ENCODE measurements at regions not wholly inside any gene's neighbourhood (a gene's known extent, or its start where the extent isn't known, plus 50 kb on each side); places are given as distances from the start of the nearest gene placed in this dataset.

DNA sequence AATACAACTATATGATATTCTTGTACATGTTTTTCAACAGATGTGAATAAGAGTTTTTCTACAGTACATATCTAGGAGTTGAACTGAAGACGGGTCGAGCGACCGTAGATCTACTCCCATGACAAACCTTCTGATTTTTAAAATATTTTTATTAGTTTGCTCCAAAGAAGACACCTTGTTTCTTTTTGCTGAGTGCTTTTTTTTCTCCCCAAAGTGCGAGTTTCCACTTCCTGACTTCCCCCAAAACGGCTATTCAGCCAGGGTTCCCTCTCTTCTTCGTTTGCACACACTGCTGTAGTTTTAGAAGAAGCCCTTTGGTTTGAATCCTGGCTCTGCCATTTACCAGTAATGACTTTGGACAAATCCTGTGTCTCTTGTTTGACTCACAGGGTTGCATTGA lies 241.7 kb upstream of the MAF start:
- no peak for DNase-seq
- Histone ChIP-seq H2BK12ac (ENCODE audit: low read length) (no peak overlapping the region), H3K4ac (ENCODE audit: low read depth, low read length) (no peak overlapping the region), H3K23ac (ENCODE audit: low read length) (no peak overlapping the region), H2BK120ac (ENCODE audit: insufficient read depth, low read length, poor library complexity) (no peak overlapping the region), H3K27me3 (ENCODE audit: insufficient read depth, low read length) (no peaks in the 10 kb centered on the region), H3K9ac (ENCODE audit: low read length) (no peak overlapping the region), H3K4me1 (ENCODE audit: control insufficient read depth in 1 of 2, insufficient read depth in 2 of 2, low read length in 2 of 2) (no peaks in the 10 kb centered on the region), H3K14ac (ENCODE audit: low read length) (no peak overlapping the region), H3K4me3 (ENCODE audit: low read depth, low read length) (no peak overlapping the region), H3K9me3 (ENCODE audit: insufficient read depth, low read depth, low read length) (no peaks in the 10 kb centered on the region), H2AFZ (ENCODE audit: insufficient read depth, low read length, poor library complexity) (no peak overlapping the region), H3K36me3 (ENCODE audit: control insufficient read depth in 1 of 2, insufficient read depth in 2 of 2, low read length in 2 of 2) (no peaks in the 10 kb centered on the region), H4K91ac (ENCODE audit: low read depth, low read length) (no peak overlapping the region), H3K18ac (ENCODE audit: low read length) (no peak overlapping the region), H2BK5ac (ENCODE audit: low read depth, low read length, poor library complexity) (no peak overlapping the region), H4K8ac (ENCODE audit: low read depth, low read length) (no peak overlapping the region), H3K79me2 (ENCODE audit: control insufficient read depth, insufficient read depth, low read length, poor library complexity) (no peaks in the 10 kb centered on the region), H4K12ac (ENCODE audit: low read depth, low read length) (no peak overlapping the region), H3K27ac (ENCODE audit: low read depth, low read length) (no peak overlapping the region), H3K79me1 (ENCODE audit: low read length) (no peaks in the 10 kb centered on the region), H3K4me2 (ENCODE audit: low read length) (no peak overlapping the region), H2AK5ac (ENCODE audit: low read length) (no peak overlapping the region)
- WGBS (ENCODE audit: extremely low coverage, insufficient coverage, insufficient read length), result no CpG with 5 or more reads among the region's 7 CpGs

DNA sequence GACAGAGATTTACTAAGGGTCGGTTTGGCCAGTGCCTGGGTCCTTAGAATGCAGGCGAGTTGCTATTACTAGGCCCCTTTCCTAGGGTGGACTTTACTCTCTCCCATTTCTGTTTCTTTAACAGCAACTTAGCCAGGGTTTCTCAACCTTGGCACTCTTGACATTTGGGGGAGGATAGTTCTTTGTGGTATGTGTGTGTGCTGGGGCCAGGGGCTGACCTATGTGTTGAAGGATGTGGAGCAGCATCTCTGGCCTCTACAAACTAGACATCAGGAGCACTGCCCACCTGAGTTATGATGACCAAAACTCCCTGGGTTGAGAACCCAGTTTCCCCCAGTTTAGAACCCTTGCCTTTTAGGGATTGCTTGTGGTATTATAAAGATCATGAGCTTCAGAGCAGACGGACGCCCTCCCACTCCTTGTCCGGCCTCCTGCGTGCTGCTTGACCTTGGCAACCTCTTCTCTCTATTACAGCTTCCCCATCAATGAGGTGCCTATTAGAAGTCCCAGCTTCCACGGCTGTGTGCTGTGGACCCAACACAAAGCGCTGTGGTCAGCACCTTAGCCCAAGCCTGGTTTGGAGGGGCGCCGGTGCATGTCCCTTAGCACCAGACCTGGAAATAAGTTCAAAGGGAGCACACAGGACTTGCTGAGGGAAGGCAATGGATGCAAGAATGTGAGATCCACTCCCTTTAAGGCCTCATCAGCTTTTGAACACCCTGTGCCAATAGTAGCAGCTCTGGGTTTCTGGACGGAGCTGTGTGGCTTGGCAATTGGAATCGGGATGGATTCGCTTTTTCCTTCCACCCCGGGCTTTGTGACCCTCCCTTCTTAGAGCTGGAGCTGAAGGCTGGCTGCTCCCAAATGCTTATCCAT lies 239.2 kb upstream of the MAF start:
- H4K12ac ChIP-seq (ENCODE audit: low read depth, low read length), result no peak overlapping the region
- no peak overlapping the region for H3K4me3 ChIP-seq (ENCODE audit: low read depth, low read length)

DNA sequence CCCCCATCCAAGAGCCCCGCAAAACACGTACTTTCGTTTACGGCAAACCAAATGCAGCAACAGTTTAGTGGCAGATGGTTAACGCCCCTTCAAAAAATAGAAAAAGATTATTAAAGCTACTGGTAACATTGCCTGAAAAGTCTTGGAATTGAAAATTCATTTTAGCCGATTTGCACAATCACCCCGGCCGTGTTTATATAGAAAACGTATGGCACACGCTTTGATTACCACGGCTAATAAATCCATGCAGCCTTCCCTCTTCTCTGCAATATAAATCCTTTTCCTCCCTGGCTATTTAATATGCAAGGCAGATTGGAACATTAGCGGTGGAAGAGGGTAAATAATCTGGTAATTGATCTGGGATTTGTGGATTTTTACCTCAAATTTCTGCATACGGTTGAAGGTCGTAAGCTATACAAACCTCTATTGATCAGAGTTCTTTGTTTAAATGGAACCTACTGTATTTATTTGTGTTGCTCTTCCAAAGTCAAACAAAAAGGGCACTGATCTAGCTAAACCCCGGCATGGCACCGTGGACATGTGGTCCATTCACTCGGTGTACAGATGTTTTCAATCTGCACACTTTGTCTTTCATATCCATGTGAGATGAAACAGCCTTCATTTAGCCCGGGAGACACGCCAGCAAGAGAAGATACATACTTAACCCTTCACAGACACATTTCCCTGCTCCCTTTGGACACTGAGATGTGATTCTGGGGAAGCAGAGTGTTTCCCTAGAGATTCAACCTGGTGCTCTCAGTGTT lies 238.1 kb upstream of the MAF start:
- no peaks in the 10 kb centered on the region for H3K79me1 ChIP-seq (ENCODE audit: low read length)
- H3K4ac ChIP-seq (ENCODE audit: low read depth, low read length), result no peak overlapping the region
- no peak overlapping the region for H3K9ac ChIP-seq (ENCODE audit: low read length)
- no peak overlapping the region for H2BK5ac ChIP-seq (ENCODE audit: low read depth, low read length, poor library complexity)
- DNase-seq, result no peak
- no peak overlapping the region for H2AFZ ChIP-seq (ENCODE audit: insufficient read depth, low read length, poor library complexity)
- no peak overlapping the region for H3K27ac ChIP-seq (ENCODE audit: low read depth, low read length)
- H3K4me2 ChIP-seq (ENCODE audit: low read length), result no peak overlapping the region
- H4K91ac ChIP-seq (ENCODE audit: low read depth, low read length), result no peak overlapping the region
- no peak overlapping the region for H3K23ac ChIP-seq (ENCODE audit: low read length)
- H3K27me3 ChIP-seq (ENCODE audit: insufficient read depth, low read length), result no peaks in the 10 kb centered on the region
- H4K12ac ChIP-seq (ENCODE audit: low read depth, low read length), result no peak overlapping the region
- H2AK5ac ChIP-seq (ENCODE audit: low read length), result no peak overlapping the region
- no peak overlapping the region for H4K8ac ChIP-seq (ENCODE audit: low read depth, low read length)
- no peak overlapping the region for H3K4me3 ChIP-seq (ENCODE audit: low read depth, low read length)
- no peak overlapping the region for H3K14ac ChIP-seq (ENCODE audit: low read length)
- no peaks in the 10 kb centered on the region for H3K36me3 ChIP-seq (ENCODE audit: control insufficient read depth in 1 of 2, insufficient read depth in 2 of 2, low read length in 2 of 2)
- H3K4me1 ChIP-seq (ENCODE audit: control insufficient read depth in 1 of 2, insufficient read depth in 2 of 2, low read length in 2 of 2), result no peaks in the 10 kb centered on the region
- H2BK12ac ChIP-seq (ENCODE audit: low read length), result no peak overlapping the region
- WGBS (ENCODE audit: extremely low coverage, insufficient coverage, insufficient read length), result no CpG with 5 or more reads among the region's 19 CpGs
- no peaks in the 10 kb centered on the region for H3K9me3 ChIP-seq (ENCODE audit: insufficient read depth, low read depth, low read length)
- H2BK120ac ChIP-seq (ENCODE audit: insufficient read depth, low read length, poor library complexity), result no peak overlapping the region
- H3K79me2 ChIP-seq (ENCODE audit: control insufficient read depth, insufficient read depth, low read length, poor library complexity), result no peaks in the 10 kb centered on the region
- no peak overlapping the region for H3K18ac ChIP-seq (ENCODE audit: low read length)

More for the DNA sequence above, 239.2 kb upstream of the MAF start:
- no peak overlapping the region for H2AFZ ChIP-seq (ENCODE audit: insufficient read depth, low read length, poor library complexity)
- H3K18ac ChIP-seq (ENCODE audit: low read length), result no peak overlapping the region
- no peak overlapping the region for H4K8ac ChIP-seq (ENCODE audit: low read depth, low read length)
- H3K4me1 ChIP-seq (ENCODE audit: control insufficient read depth in 1 of 2, insufficient read depth in 2 of 2, low read length in 2 of 2), result no peaks in the 10 kb centered on the region
- H3K9ac ChIP-seq (ENCODE audit: low read length), result no peak overlapping the region
- no peak overlapping the region for H3K14ac ChIP-seq (ENCODE audit: low read length)
- no peak overlapping the region for H2BK120ac ChIP-seq (ENCODE audit: insufficient read depth, low read length, poor library complexity)
- no peak for DNase-seq
- no peaks in the 10 kb centered on the region for H3K79me2 ChIP-seq (ENCODE audit: control insufficient read depth, insufficient read depth, low read length, poor library complexity)
- H3K9me3 ChIP-seq (ENCODE audit: insufficient read depth, low read depth, low read length), result no peaks in the 10 kb centered on the region
- no peaks in the 10 kb centered on the region for H3K36me3 ChIP-seq (ENCODE audit: control insufficient read depth in 1 of 2, insufficient read depth in 2 of 2, low read length in 2 of 2)
- H2BK12ac ChIP-seq (ENCODE audit: low read length), result no peak overlapping the region
- no peaks in the 10 kb centered on the region for H3K27me3 ChIP-seq (ENCODE audit: insufficient read depth, low read length)
- H2AK5ac ChIP-seq (ENCODE audit: low read length), result no peak overlapping the region
- H2BK5ac ChIP-seq (ENCODE audit: low read depth, low read length, poor library complexity), result no peak overlapping the region
- H3K27ac ChIP-seq (ENCODE audit: low read depth, low read length), result no peak overlapping the region
- WGBS (ENCODE audit: extremely low coverage, insufficient coverage, insufficient read length), result no CpG with 5 or more reads among the region's 14 CpGs
- H3K4ac ChIP-seq (ENCODE audit: low read depth, low read length), result no peak overlapping the region
- H3K23ac ChIP-seq (ENCODE audit: low read length), result no peak overlapping the region
- no peak overlapping the region for H4K91ac ChIP-seq (ENCODE audit: low read depth, low read length)
- no peaks in the 10 kb centered on the region for H3K79me1 ChIP-seq (ENCODE audit: low read length)
- no peak overlapping the region for H3K4me2 ChIP-seq (ENCODE audit: low read length)

DNA sequence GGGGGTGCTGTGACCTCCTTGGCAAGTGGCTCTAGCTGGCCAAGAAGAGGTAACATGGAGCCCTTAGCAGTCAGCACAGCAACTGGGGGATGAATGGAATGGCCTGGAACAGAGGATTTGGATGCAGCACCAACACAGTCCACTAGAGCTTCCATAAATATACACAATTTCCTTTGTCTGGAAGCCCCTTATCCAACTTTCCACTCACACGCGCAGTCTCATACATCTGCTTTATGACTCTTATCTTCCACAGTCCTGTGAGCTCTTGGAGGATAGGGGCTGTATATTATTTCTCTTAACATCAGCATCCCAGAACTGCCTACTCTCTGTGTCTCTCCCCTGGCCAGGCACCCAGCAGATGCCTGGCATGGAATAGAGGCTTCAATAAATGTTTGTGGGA lies 235.6 kb upstream of the MAF start:
- no peak overlapping the region for H2BK120ac ChIP-seq (ENCODE audit: insufficient read depth, low read length, poor library complexity)
- H3K14ac ChIP-seq (ENCODE audit: low read length), result no peak overlapping the region
- H3K79me2 ChIP-seq (ENCODE audit: control insufficient read depth, insufficient read depth, low read length, poor library complexity), result no peaks in the 10 kb centered on the region
- no peak overlapping the region for H2BK12ac ChIP-seq (ENCODE audit: low read length)
- H3K4ac ChIP-seq (ENCODE audit: low read depth, low read length), result no peak overlapping the region
- no peaks in the 10 kb centered on the region for H3K9me3 ChIP-seq (ENCODE audit: insufficient read depth, low read depth, low read length)
- H3K27me3 ChIP-seq (ENCODE audit: insufficient read depth, low read length), result no peaks in the 10 kb centered on the region
- DNase-seq, result no peak
- no peaks in the 10 kb centered on the region for H3K4me1 ChIP-seq (ENCODE audit: control insufficient read depth in 1 of 2, insufficient read depth in 2 of 2, low read length in 2 of 2)
- H4K8ac ChIP-seq (ENCODE audit: low read depth, low read length), result no peak overlapping the region
- no peak overlapping the region for H3K18ac ChIP-seq (ENCODE audit: low read length)
- no CpG with 5 or more reads among the region's 2 CpGs for WGBS (ENCODE audit: extremely low coverage, insufficient coverage, insufficient read length)
- no peak overlapping the region for H4K12ac ChIP-seq (ENCODE audit: low read depth, low read length)
- no peaks in the 10 kb centered on the region for H3K79me1 ChIP-seq (ENCODE audit: low read length)
- H3K9ac ChIP-seq (ENCODE audit: low read length), result no peak overlapping the region
- H3K4me3 ChIP-seq (ENCODE audit: low read depth, low read length), result no peak overlapping the region
- no peak overlapping the region for H2AFZ ChIP-seq (ENCODE audit: insufficient read depth, low read length, poor library complexity)
- H4K91ac ChIP-seq (ENCODE audit: low read depth, low read length), result no peak overlapping the region
- no peak overlapping the region for H2AK5ac ChIP-seq (ENCODE audit: low read length)
- no peak overlapping the region for H3K27ac ChIP-seq (ENCODE audit: low read depth, low read length)
- H3K23ac ChIP-seq (ENCODE audit: low read length), result no peak overlapping the region
- H3K36me3 ChIP-seq (ENCODE audit: control insufficient read depth in 1 of 2, insufficient read depth in 2 of 2, low read length in 2 of 2), result no peaks in the 10 kb centered on the region
- no peak overlapping the region for H2BK5ac ChIP-seq (ENCODE audit: low read depth, low read length, poor library complexity)
- no peak overlapping the region for H3K4me2 ChIP-seq (ENCODE audit: low read length)

All from trophoblast cell (in vitro differentiated cells and primary cell).